ENCODE measurements at regions not wholly inside any gene's neighbourhood (a gene's known extent, or its start where the extent isn't known, plus 50 kb on each side); places are given as distances from the start of the nearest gene placed in this dataset.

GRCh38 chr4:23237771-23238170, 545.0 kb downstream of the GBA3 start:
- Mint-ChIP-seq H3K4me3 (ENCODE audit: low read depth) (no peak overlapping the region), H3K36me3 (ENCODE audit: insufficient read depth) (no peaks in the 10 kb centered on the region)
- no peak for DNase-seq (ENCODE audit: low spot score, unreplicated experiment)

GRCh38 chr4:23235628-23236390, 543.1 kb downstream of the GBA3 start:
- H3K4me1 Mint-ChIP-seq (ENCODE audit: low read depth), result no peaks in the 10 kb centered on the region
- TF ChIP-seq, protein P1, sequence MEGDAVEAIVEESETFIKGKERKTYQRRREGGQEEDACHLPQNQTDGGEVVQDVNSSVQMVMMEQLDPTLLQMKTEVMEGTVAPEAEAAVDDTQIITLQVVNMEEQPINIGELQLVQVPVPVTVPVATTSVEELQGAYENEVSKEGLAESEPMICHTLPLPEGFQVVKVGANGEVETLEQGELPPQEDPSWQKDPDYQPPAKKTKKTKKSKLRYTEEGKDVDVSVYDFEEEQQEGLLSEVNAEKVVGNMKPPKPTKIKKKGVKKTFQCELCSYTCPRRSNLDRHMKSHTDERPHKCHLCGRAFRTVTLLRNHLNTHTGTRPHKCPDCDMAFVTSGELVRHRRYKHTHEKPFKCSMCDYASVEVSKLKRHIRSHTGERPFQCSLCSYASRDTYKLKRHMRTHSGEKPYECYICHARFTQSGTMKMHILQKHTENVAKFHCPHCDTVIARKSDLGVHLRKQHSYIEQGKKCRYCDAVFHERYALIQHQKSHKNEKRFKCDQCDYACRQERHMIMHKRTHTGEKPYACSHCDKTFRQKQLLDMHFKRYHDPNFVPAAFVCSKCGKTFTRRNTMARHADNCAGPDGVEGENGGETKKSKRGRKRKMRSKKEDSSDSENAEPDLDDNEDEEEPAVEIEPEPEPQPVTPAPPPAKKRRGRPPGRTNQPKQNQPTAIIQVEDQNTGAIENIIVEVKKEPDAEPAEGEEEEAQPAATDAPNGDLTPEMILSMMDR (IDR thresholded peaks at IDR 0.05; ENCODE audit: unreplicated experiment), result no peak
- DNase-seq (ENCODE audit: low spot score, unreplicated experiment), result no peak
- no peaks in the 10 kb centered on the region for H3K27me3 Mint-ChIP-seq
- no peaks in the 10 kb centered on the region for H3K36me3 Mint-ChIP-seq (ENCODE audit: insufficient read depth)
- H3K27ac Mint-ChIP-seq, result no peak overlapping the region
- no peaks in the 10 kb centered on the region for H3K9me3 Mint-ChIP-seq (ENCODE audit: low read depth)
- H3K4me3 Mint-ChIP-seq (ENCODE audit: low read depth), result no peak overlapping the region

More at GRCh38 chr4:23237771-23238170, 545.0 kb downstream of the GBA3 start:
- Mint-ChIP-seq H3K27me3 (no peaks in the 10 kb centered on the region), H3K4me1 (ENCODE audit: low read depth) (no peaks in the 10 kb centered on the region), H3K9me3 (ENCODE audit: low read depth) (no peaks in the 10 kb centered on the region), H3K27ac (no peak overlapping the region)
- TF ChIP-seq, protein P1 (IDR thresholded peaks at IDR 0.05; ENCODE audit: unreplicated experiment), result no peak

DNA sequence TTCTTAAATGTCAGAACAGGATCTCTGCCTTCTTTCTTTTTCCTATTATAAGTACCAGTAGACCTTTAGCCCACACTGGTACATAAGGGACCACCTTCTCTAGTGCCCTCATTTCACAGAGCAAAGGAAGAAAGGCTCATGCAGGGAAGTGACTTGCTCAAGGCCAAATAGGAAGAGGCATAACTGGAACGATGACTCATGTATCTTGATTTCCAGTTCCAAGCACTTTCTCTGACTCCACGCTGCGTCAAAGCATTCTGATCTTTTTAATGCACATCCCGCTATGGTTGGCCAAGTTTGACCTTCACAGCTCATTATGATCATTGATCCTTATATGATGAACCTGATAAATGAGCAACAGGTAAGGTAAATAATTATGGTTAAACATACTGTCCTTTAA, 542.0 kb downstream of the GBA3 start:
- Mint-ChIP-seq H3K9me3 (ENCODE audit: low read depth) (no peaks in the 10 kb centered on the region), H3K27me3 (no peaks in the 10 kb centered on the region), H3K4me3 (ENCODE audit: low read depth) (no peak overlapping the region), H3K36me3 (ENCODE audit: insufficient read depth) (no peaks in the 10 kb centered on the region), H3K27ac (no peak overlapping the region), H3K4me1 (ENCODE audit: low read depth) (no peaks in the 10 kb centered on the region)
- TF ChIP-seq, protein P1 (IDR thresholded peaks at IDR 0.05; ENCODE audit: unreplicated experiment), result no peak
- DNase-seq (ENCODE audit: low spot score, unreplicated experiment), result no peak

GRCh38 chr4:23234018-23234417, 541.3 kb downstream of the GBA3 start:
- no peak overlapping the region for H3K4me3 Mint-ChIP-seq (ENCODE audit: low read depth)
- H3K4me1 Mint-ChIP-seq (ENCODE audit: low read depth), result no peaks in the 10 kb centered on the region
- no peak for DNase-seq (ENCODE audit: low spot score, unreplicated experiment)
- no peaks in the 10 kb centered on the region for H3K9me3 Mint-ChIP-seq (ENCODE audit: low read depth)
- H3K27ac Mint-ChIP-seq, result no peak overlapping the region
- H3K27me3 Mint-ChIP-seq, result no peaks in the 10 kb centered on the region
- H3K36me3 Mint-ChIP-seq (ENCODE audit: insufficient read depth), result no peaks in the 10 kb centered on the region
- TF ChIP-seq, protein P1 (IDR thresholded peaks at IDR 0.05; ENCODE audit: unreplicated experiment), result no peak

GRCh38 chr4:23233596-23233995, 540.9 kb downstream of the GBA3 start:
- DNase-seq (ENCODE audit: low spot score, unreplicated experiment), result no peak
- TF ChIP-seq, protein P1 (IDR thresholded peaks at IDR 0.05; ENCODE audit: unreplicated experiment), result no peak
- no peaks in the 10 kb centered on the region for H3K36me3 Mint-ChIP-seq (ENCODE audit: insufficient read depth)
- no peaks in the 10 kb centered on the region for H3K4me1 Mint-ChIP-seq (ENCODE audit: low read depth)
- H3K27me3 Mint-ChIP-seq, result no peaks in the 10 kb centered on the region
- H3K9me3 Mint-ChIP-seq (ENCODE audit: low read depth), result no peaks in the 10 kb centered on the region
- H3K27ac Mint-ChIP-seq, result no peak overlapping the region
- H3K4me3 Mint-ChIP-seq (ENCODE audit: low read depth), result no peak overlapping the region

Data from progenitor cell of endocrine pancreas (in vitro differentiated cells).